ENCODE measurements at regions not wholly inside any gene's neighbourhood (a gene's known extent, or its start where the extent isn't known, plus 50 kb on each side); places are given as distances from the start of the nearest gene placed in this dataset.

DNA sequence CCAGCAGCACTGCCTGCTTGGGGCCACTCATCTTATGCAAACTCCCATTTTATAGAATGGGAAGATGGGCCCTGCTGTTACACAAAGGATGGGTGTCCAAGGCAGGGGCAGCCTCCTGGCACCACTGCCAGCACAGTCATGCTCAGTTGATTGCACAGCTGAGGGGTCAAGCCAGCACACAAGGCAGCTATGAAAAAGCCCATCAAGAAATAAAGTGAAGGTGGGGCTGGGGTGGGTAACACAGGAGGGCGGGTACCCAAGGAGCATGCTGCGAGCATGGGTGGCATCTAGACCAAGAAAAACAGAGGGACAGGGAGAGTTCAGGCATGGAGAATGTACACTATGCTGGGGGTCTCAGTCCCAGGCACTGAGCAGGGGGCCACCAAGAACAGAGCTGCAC lies 74.7 kb upstream of the UNC5B start:
- Histone ChIP-seq H3K79me1 (ENCODE audit: low read depth in 1 of 2, low read length in 2 of 2) (no peaks in the 10 kb centered on the region), H3K23ac (ENCODE audit: low read depth, low read length) (no peak overlapping the region), H3K9me1 (ENCODE audit: insufficient read depth, low read length) (no peaks in the 10 kb centered on the region), H3K4me1 (ENCODE audit: control insufficient read depth, insufficient read depth, low read length) (no peaks in the 10 kb centered on the region), H3K18ac (ENCODE audit: low read depth, low read length) (no peak overlapping the region), H2AFZ (replicated peaks; ENCODE audit: low read length, poor library complexity) (no peak overlapping the region), H3K56ac (ENCODE audit: extremely low read depth, insufficient read depth, low read length) (no peak overlapping the region), H3K4me2 (ENCODE audit: low read depth, low read length) (no peak overlapping the region), H3K36me3 (ENCODE audit: control insufficient read depth, insufficient read depth, low read length) (no peaks in the 10 kb centered on the region), H2BK15ac (ENCODE audit: low read depth, low read length) (no peak overlapping the region), H3K27me3 (ENCODE audit: control insufficient read depth, insufficient read depth, low read length) (peaks cover 32% of the 10 kb centered on the region), H4K8ac (ENCODE audit: low read depth in 2 of 2, low read length in 2 of 2) (no peak overlapping the region), H2AK9ac (replicated peaks; ENCODE audit: low read depth, low read length, poor library complexity) (peak overlapping the region; percentile 28), H3K9ac (ENCODE audit: low read depth, low read length) (no peak overlapping the region), H2BK120ac (ENCODE audit: low read depth, low read length) (no peak overlapping the region), H4K5ac (ENCODE audit: low read depth, low read length) (no peak overlapping the region), H3K27ac (ENCODE audit: insufficient read depth, low read length) (no peak overlapping the region), H2AK5ac (ENCODE audit: low read depth, low read length) (no peak overlapping the region), H3K14ac (replicated peaks; ENCODE audit: low read depth, low read length) (no peak overlapping the region), H4K91ac (ENCODE audit: insufficient read depth, low read depth, low read length) (no peak overlapping the region), H3K4ac (ENCODE audit: low read depth, low read length) (no peak overlapping the region), H4K20me1 (ENCODE audit: insufficient read depth, low read length) (no peaks in the 10 kb centered on the region), H3K9me3 (ENCODE audit: control insufficient read depth, insufficient read depth, low read length) (no peaks in the 10 kb centered on the region), H2BK20ac (ENCODE audit: low read depth, low read length) (no peak overlapping the region), H2BK5ac (ENCODE audit: low read depth, low read length, poor library complexity, severe bottlenecking) (no peak overlapping the region), H3K4me3 (ENCODE audit: insufficient read depth, low read depth, low read length) (no peak overlapping the region)
- in situ Hi-C loops (cut with MboI; ENCODE audit: low sequenced_read_pairs), result no loop called here
- no CpG with 5 or more reads among the region's 2 CpGs for WGBS, 2 experiments (ENCODE audit: extremely low coverage in 2 of 2, insufficient read length in 1 of 2)
- no TSS peak for BruUV-seq (replicated peaks)
- no peak for TF ChIP-seq RCOR1 (IDR thresholded peaks at IDR 0.05; ENCODE audit: insufficient replicate concordance, low read length)
- no peak for TF ChIP-seq SMC3 (IDR thresholded peaks at IDR 0.05; ENCODE audit: low read depth, low read length)
- TF ChIP-seq, protein P1, sequence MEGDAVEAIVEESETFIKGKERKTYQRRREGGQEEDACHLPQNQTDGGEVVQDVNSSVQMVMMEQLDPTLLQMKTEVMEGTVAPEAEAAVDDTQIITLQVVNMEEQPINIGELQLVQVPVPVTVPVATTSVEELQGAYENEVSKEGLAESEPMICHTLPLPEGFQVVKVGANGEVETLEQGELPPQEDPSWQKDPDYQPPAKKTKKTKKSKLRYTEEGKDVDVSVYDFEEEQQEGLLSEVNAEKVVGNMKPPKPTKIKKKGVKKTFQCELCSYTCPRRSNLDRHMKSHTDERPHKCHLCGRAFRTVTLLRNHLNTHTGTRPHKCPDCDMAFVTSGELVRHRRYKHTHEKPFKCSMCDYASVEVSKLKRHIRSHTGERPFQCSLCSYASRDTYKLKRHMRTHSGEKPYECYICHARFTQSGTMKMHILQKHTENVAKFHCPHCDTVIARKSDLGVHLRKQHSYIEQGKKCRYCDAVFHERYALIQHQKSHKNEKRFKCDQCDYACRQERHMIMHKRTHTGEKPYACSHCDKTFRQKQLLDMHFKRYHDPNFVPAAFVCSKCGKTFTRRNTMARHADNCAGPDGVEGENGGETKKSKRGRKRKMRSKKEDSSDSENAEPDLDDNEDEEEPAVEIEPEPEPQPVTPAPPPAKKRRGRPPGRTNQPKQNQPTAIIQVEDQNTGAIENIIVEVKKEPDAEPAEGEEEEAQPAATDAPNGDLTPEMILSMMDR (conservative IDR thresholded peaks at IDR 0.05; ENCODE audit: low read depth, low read length), result no peak
- TF ChIP-seq, protein P2, sequence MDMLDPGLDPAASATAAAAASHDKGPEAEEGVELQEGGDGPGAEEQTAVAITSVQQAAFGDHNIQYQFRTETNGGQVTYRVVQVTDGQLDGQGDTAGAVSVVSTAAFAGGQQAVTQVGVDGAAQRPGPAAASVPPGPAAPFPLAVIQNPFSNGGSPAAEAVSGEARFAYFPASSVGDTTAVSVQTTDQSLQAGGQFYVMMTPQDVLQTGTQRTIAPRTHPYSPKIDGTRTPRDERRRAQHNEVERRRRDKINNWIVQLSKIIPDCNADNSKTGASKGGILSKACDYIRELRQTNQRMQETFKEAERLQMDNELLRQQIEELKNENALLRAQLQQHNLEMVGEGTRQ (IDR thresholded peaks at IDR 0.05; ENCODE audit: low read depth, low read length), result no peak
- no peak for TF ChIP-seq FOS (IDR thresholded peaks at IDR 0.05; ENCODE audit: low read depth, low read length)
- TF ChIP-seq MAFK (IDR thresholded peaks at IDR 0.05; ENCODE audit: low read depth, low read length), result no peak
- TF ChIP-seq RAD21 (IDR thresholded peaks at IDR 0.05; ENCODE audit: low read length), result no peak
- TF ChIP-seq RFX5 (IDR thresholded peaks at IDR 0.05; ENCODE audit: low read depth, low read length), result no peak
- TF ChIP-seq, protein P3, sequence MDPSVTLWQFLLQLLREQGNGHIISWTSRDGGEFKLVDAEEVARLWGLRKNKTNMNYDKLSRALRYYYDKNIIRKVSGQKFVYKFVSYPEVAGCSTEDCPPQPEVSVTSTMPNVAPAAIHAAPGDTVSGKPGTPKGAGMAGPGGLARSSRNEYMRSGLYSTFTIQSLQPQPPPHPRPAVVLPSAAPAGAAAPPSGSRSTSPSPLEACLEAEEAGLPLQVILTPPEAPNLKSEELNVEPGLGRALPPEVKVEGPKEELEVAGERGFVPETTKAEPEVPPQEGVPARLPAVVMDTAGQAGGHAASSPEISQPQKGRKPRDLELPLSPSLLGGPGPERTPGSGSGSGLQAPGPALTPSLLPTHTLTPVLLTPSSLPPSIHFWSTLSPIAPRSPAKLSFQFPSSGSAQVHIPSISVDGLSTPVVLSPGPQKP (IDR thresholded peaks at IDR 0.05; ENCODE audit: borderline replicate concordance, low read depth, low read length), result no peak
- ChIA-PET CTCF (no interaction called here), POLR2A (ENCODE audit: unreplicated experiment) (no interaction called here)
- dilution Hi-C loops (cut with HindIII; ENCODE audit: low sequenced_read_pairs, unreplicated experiment), result no loop called here
- DNase-seq, result no peak
- ATAC-seq (ENCODE audit: low read depth), result no peak
- intact Hi-C loops (cut with micrococcal nuclease), result no loop called here

All from IMR-90 (cell line).